IMR-90 (cell line): ENCODE measurements at regions not wholly inside any gene's neighbourhood (a gene's known extent, or its start where the extent isn't known, plus 50 kb on each side); places are given as distances from the start of the nearest gene placed in this dataset.

Experiments
- ATAC-seq: fragments of 200-7000 bp; cut with Tn5 transposase; 2 replicates; pipeline ENCODE4 v1.9.1; 2020; ENCODE audit warnings: low read depth, mild to moderate bottlenecking, moderate library complexity
- BruUV-seq: library from RNA; stranded (reverse); fragments of 400-500 nt; replicated peaks from 2 replicates; lab custom pipeline; 2021; lab: Mats Ljungman, UMichigan
- CTCF ChIA-PET: fragments of 300-600 bp; formaldehyde crosslinking; extraction: SDS; loops from one replicate; lab custom pipeline; 2021; ENCODE audit warnings: antibody characterized with exemption; lab: Yijun Ruan, JAX
- POLR2A ChIA-PET: fragments of 300-600 bp; sonication (Branson Sonifier 250); formaldehyde crosslinking; loops from one replicate; lab custom pipeline; 2022; ENCODE audit warnings: antibody characterized with exemption; ENCODE audit not compliant: unreplicated experiment; lab: Charles Lee
- DNase-seq: peaks from one replicate; pipeline ENCODE4 v3.0.0; 2013
- H2AFZ ChIP-seq: replicated peaks from 2 replicates; pipeline ENCODE3; 2013; ENCODE audit warnings: low read length, mild to moderate bottlenecking; ENCODE audit not compliant: poor library complexity
- H2AK5ac ChIP-seq: 2 replicates; pipeline ENCODE4 v1.6.1; 2013; ENCODE audit warnings: low read depth, low read length, inconsistent platforms
- H2AK9ac ChIP-seq: replicated peaks from 2 replicates; pipeline ENCODE3; 2013; ENCODE audit warnings: mild to moderate bottlenecking, low read depth, low read length, moderate library complexity; ENCODE audit not compliant: poor library complexity
- H2BK120ac ChIP-seq: 2 replicates; pipeline ENCODE4 v1.6.1; 2013; ENCODE audit warnings: low read depth, low read length, inconsistent platforms
- H2BK15ac ChIP-seq: 3 replicates; pipeline ENCODE4 v1.6.1; 2013; ENCODE audit warnings: low read depth, low read length, inconsistent platforms
- H2BK20ac ChIP-seq: 2 replicates; pipeline ENCODE4 v1.6.1; 2013; ENCODE audit warnings: low read depth, mild to moderate bottlenecking, inconsistent platforms, low read length, moderate library complexity
- H2BK5ac ChIP-seq: 2 replicates; pipeline ENCODE4 v1.6.1; 2013; ENCODE audit warnings: mild to moderate bottlenecking, low read depth, low read length, inconsistent platforms; ENCODE audit not compliant: poor library complexity, severe bottlenecking
- H3K14ac ChIP-seq: replicated peaks from 2 replicates; pipeline ENCODE4 v1.6.1; 2013; ENCODE audit warnings: low read depth, low read length, inconsistent platforms
- H3K18ac ChIP-seq: 2 replicates; pipeline ENCODE4 v1.6.1; 2013; ENCODE audit warnings: low read depth, low read length, control low read depth
- H3K23ac ChIP-seq: 2 replicates; pipeline ENCODE4 v1.6.1; 2013; ENCODE audit warnings: low read depth, low read length, inconsistent platforms
- H3K27ac ChIP-seq: 2 replicates; pipeline ENCODE4 v1.5.1; 2013; ENCODE audit warnings: mild to moderate bottlenecking, control low read depth, low read length; ENCODE audit not compliant: insufficient read depth
- H3K27me3 ChIP-seq: 2 replicates; pipeline ENCODE4 v1.6.1; 2013; ENCODE audit warnings: low read length; ENCODE audit not compliant: control insufficient read depth, insufficient read depth
- H3K36me3 ChIP-seq: 2 replicates; pipeline ENCODE4 v1.6.1; 2013; ENCODE audit warnings: low read length, mixed read lengths; ENCODE audit not compliant: control insufficient read depth, insufficient read depth
- H3K4ac ChIP-seq: 2 replicates; pipeline ENCODE4 v1.6.1; 2013; ENCODE audit warnings: low read depth, low read length, inconsistent platforms
- H3K4me1 ChIP-seq: 2 replicates; pipeline ENCODE4 v1.6.1; 2013; ENCODE audit warnings: low read length, mixed read lengths; ENCODE audit not compliant: control insufficient read depth, insufficient read depth
- H3K4me2 ChIP-seq: 2 replicates; pipeline ENCODE4 v1.6.1; 2013; ENCODE audit warnings: low read depth, mild to moderate bottlenecking, control low read depth, low read length, moderate library complexity
- H3K4me3 ChIP-seq: 2 replicates; pipeline ENCODE4 v1.5.1; 2013; ENCODE audit warnings: low read depth, mild to moderate bottlenecking, control low read depth, low read length, moderate library complexity; ENCODE audit not compliant: insufficient read depth
- H3K56ac ChIP-seq: 2 replicates; pipeline ENCODE4 v1.6.1; 2013; ENCODE audit warnings: low read length, inconsistent platforms; ENCODE audit not compliant: insufficient read depth; ENCODE audit errors: extremely low read depth
- H3K79me1 ChIP-seq, 2 experiments: 2 replicates each; pipeline ENCODE4 v1.6.1; 2013; ENCODE audit warnings: low read length in 2 of 2, inconsistent platforms in 1 of 2, low read depth in 1 of 2
- H3K9ac ChIP-seq: 2 replicates; pipeline ENCODE4 v1.6.1; 2013; ENCODE audit warnings: low read depth, low read length, control low read depth
- H3K9me1 ChIP-seq: 2 replicates; pipeline ENCODE4 v1.6.1; 2013; ENCODE audit warnings: low read length, inconsistent platforms; ENCODE audit not compliant: insufficient read depth
- H3K9me3 ChIP-seq: 2 replicates; pipeline ENCODE4 v1.6.1; 2013; ENCODE audit warnings: low read length; ENCODE audit not compliant: control insufficient read depth, insufficient read depth
- H4K20me1 ChIP-seq: 2 replicates; pipeline ENCODE4 v1.6.1; 2013; ENCODE audit warnings: low read length, inconsistent platforms; ENCODE audit not compliant: insufficient read depth
- H4K5ac ChIP-seq: 2 replicates; pipeline ENCODE4 v1.6.1; 2013; ENCODE audit warnings: mild to moderate bottlenecking, low read depth, low read length, control low read depth
- H4K8ac ChIP-seq, 2 experiments: 2 replicates each; pipeline ENCODE4 v1.6.1; 2013; ENCODE audit warnings: low read depth in 2 of 2, low read length in 2 of 2, control low read depth in 1 of 2, inconsistent platforms in 1 of 2
- H4K91ac ChIP-seq: 2 replicates; pipeline ENCODE4 v1.6.1; 2013; ENCODE audit warnings: low read depth, low read length, inconsistent platforms; ENCODE audit not compliant: insufficient read depth
- BHLHE40 ChIP-seq: fragments of 150-350 bp; IDR thresholded peaks from 2 replicates; pipeline ENCODE4 v1.6.1; 2016; ENCODE audit warnings: mild to moderate bottlenecking, low read depth, low read length
- CEBPB ChIP-seq: IDR thresholded peaks from 2 replicates; pipeline ENCODE4 v1.6.1; 2012; ENCODE audit warnings: low read depth, low read length, improper control_type of control experiment
- CHD1 ChIP-seq: IDR thresholded peaks from 2 replicates; pipeline ENCODE4 v1.6.1; 2012; ENCODE audit warnings: low read depth, low read length, improper control_type of control experiment
- ELK1 ChIP-seq: fragments of 150-350 bp; IDR thresholded peaks from 2 replicates; pipeline ENCODE4 v1.6.1; 2016; ENCODE audit warnings: low read depth, mild to moderate bottlenecking, low read length, moderate library complexity, borderline replicate concordance
- FOS ChIP-seq: fragments of 150-350 bp; IDR thresholded peaks from 2 replicates; pipeline ENCODE4 v1.6.1; 2016; ENCODE audit warnings: low read depth, low read length
- MAFK ChIP-seq: IDR thresholded peaks from 2 replicates; pipeline ENCODE4 v1.6.1; 2012; ENCODE audit warnings: low read depth, low read length, improper control_type of control experiment
- MAZ ChIP-seq: IDR thresholded peaks from 2 replicates; pipeline ENCODE4 v1.6.1; 2012; ENCODE audit warnings: low read depth, mild to moderate bottlenecking, low read length, improper control_type of control experiment, moderate library complexity, borderline replicate concordance
- MXI1 ChIP-seq: IDR thresholded peaks from 2 replicates; pipeline ENCODE4 v1.6.1; 2012; ENCODE audit warnings: low read depth, mild to moderate bottlenecking, low read length, moderate library complexity, borderline replicate concordance
- NFE2L2 ChIP-seq: fragments of 150-350 bp; IDR thresholded peaks from 2 replicates; pipeline ENCODE4 v1.6.1; 2016; ENCODE audit warnings: low read depth, mild to moderate bottlenecking, low read length
- POLR2A ChIP-seq: IDR thresholded peaks from 2 replicates; pipeline ENCODE4 v1.6.1; 2012; ENCODE audit warnings: mild to moderate bottlenecking, low read depth, low read length
- RAD21 ChIP-seq: IDR thresholded peaks from 2 replicates; pipeline ENCODE4 v1.6.1; 2012; ENCODE audit warnings: low read length, improper control_type of control experiment
- RCOR1 ChIP-seq: IDR thresholded peaks from 2 replicates; pipeline ENCODE4 v1.6.1; 2012; ENCODE audit warnings: mild to moderate bottlenecking, low read length, improper control_type of control experiment; ENCODE audit not compliant: insufficient replicate concordance
- RFX5 ChIP-seq: IDR thresholded peaks from 2 replicates; pipeline ENCODE4 v1.8.0; 2012; ENCODE audit warnings: low read depth, mild to moderate bottlenecking, low read length, moderate library complexity
- SMC3 ChIP-seq: fragments of 150-350 bp; IDR thresholded peaks from 2 replicates; pipeline ENCODE4 v1.6.1; 2016; ENCODE audit warnings: low read depth, mild to moderate bottlenecking, antibody characterized with exemption, low read length, moderate library complexity
- WGBS, 2 experiments: methylation state at CpG; one replicate each; pipeline versions ENCODE4 v1.1.5 to v1.1.7; 2013; ENCODE audit warnings: missing lambda C conversion rate in 2 of 2; ENCODE audit not compliant: insufficient read length in 1 of 2; ENCODE audit errors: extremely low coverage in 2 of 2; 5-methylcytosine and 5-hydroxymethylcytosine counted together
- dilution Hi-C: fragments of 300-500 bp; cut with HindIII; formaldehyde crosslinking; loops from one replicate; pipeline ENCODE4 v1.14.3; 2018; ENCODE audit warnings: low sequenced_read_pairs; ENCODE audit not compliant: unreplicated experiment
- in situ Hi-C: fragments of 300-500 bp; cut with MboI; formaldehyde crosslinking; loops from 3 replicates; pipeline ENCODE4 v1.14.3; 2019; ENCODE audit warnings: low sequenced_read_pairs, inconsistent platforms, mixed read lengths
- intact Hi-C: fragments of 100-400 bp; cut with micrococcal nuclease; formaldehyde crosslinking; loops from 2 replicates; pipeline ENCODE4 v1.10.0; 2022
- TF ChIP-seq, protein P1 (sequence below): fragments of 150-350 bp; IDR thresholded peaks from 2 replicates; pipeline ENCODE4 v1.6.1; 2017; ENCODE audit warnings: mild to moderate bottlenecking, antibody characterized with exemption, low read length, low read depth
- TF ChIP-seq, protein P2 (sequence below): conservative IDR thresholded peaks from 2 replicates; pipeline ENCODE4 v1.5.1; 2012; ENCODE audit warnings: mild to moderate bottlenecking, low read depth, low read length, improper control_type of control experiment

DNA sequence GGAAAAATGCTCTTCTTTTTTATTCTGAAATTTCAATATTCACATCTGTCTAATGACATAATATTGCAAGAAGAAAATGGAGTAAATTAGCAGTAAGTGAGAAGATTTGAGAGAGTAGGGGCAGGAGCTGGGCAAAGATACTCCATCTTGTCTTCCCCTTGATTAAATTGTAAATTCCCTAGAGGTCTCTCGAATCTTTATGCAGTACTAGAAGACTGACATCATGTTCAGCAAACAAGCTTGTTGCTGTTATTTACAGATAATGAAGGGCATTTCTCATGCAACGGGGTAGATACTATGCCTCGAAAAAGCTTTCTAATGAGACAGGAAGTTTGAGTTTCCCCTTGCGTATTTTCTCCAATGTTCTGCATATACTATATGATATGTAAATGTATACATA lies 306.9 kb upstream of the PTCHD4 start:
- BruUV-seq: no TSS peak
- ATAC-seq: no peak

More for the DNA sequence above, 306.9 kb upstream of the PTCHD4 start:
- Histone ChIP-seq H3K56ac (no peak overlapping the region), H3K9me3 (0 out of 2 replicates have a peak, but pooled peaks cover 2% of the 10 kb centered on the region), H2AK9ac (no peak overlapping the region), H3K4me1 (no peaks in the 10 kb centered on the region; the same call in 1 of the 2 replicates), H3K9ac (no peak overlapping the region), H4K20me1 (no peaks in the 10 kb centered on the region), H4K8ac (no peak overlapping the region), H4K91ac (no peak overlapping the region), H3K4ac (no peak overlapping the region), H3K4me2 (no peak overlapping the region), H4K5ac (no peak overlapping the region), H3K4me3 (no peak overlapping the region), H3K79me1 (no peaks in the 10 kb centered on the region), H3K27ac (no peak overlapping the region), H2AK5ac (no peak overlapping the region), H2BK5ac (no peak overlapping the region), H2BK15ac (no peak overlapping the region), H3K23ac (no peak overlapping the region), H3K14ac (no peak overlapping the region), H2BK120ac (no peak overlapping the region), H3K27me3 (no peaks in the 10 kb centered on the region), H3K36me3 (no peaks in the 10 kb centered on the region), H3K9me1 (peaks cover 2% of the 10 kb centered on the region; the same call in 1 of the 2 replicates), H3K18ac (no peak overlapping the region), H2AFZ (no peak overlapping the region), H2BK20ac (no peak overlapping the region)
- DNase-seq: no peak
- WGBS, 2 experiments: no CpG with 5 or more reads among the region's 4 CpGs
- dilution Hi-C loops (no loop called here), in situ Hi-C loops (no loop called here), intact Hi-C loops (no loop called here)
- POLR2A ChIA-PET: interaction anchor here (0.6 kb wide), 2 partner anchors 17 to 966 kb away, joined by 3 read pairs; no protein-coding TSS in a partner anchor
- TF ChIP-seq CEBPB (no peak), RFX5 (no peak), ELK1 (no peak), SMC3 (no peak), CHD1 (no peak), MAZ (no peak), BHLHE40 (no peak), RAD21 (no peak), NFE2L2 (no peak), MAFK (no peak), FOS (no peak), MXI1 (no peak), POLR2A (no peak), RCOR1 (no peak)
- TF ChIP-seq, protein P1, sequence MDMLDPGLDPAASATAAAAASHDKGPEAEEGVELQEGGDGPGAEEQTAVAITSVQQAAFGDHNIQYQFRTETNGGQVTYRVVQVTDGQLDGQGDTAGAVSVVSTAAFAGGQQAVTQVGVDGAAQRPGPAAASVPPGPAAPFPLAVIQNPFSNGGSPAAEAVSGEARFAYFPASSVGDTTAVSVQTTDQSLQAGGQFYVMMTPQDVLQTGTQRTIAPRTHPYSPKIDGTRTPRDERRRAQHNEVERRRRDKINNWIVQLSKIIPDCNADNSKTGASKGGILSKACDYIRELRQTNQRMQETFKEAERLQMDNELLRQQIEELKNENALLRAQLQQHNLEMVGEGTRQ: no peak
- TF ChIP-seq, protein P2, sequence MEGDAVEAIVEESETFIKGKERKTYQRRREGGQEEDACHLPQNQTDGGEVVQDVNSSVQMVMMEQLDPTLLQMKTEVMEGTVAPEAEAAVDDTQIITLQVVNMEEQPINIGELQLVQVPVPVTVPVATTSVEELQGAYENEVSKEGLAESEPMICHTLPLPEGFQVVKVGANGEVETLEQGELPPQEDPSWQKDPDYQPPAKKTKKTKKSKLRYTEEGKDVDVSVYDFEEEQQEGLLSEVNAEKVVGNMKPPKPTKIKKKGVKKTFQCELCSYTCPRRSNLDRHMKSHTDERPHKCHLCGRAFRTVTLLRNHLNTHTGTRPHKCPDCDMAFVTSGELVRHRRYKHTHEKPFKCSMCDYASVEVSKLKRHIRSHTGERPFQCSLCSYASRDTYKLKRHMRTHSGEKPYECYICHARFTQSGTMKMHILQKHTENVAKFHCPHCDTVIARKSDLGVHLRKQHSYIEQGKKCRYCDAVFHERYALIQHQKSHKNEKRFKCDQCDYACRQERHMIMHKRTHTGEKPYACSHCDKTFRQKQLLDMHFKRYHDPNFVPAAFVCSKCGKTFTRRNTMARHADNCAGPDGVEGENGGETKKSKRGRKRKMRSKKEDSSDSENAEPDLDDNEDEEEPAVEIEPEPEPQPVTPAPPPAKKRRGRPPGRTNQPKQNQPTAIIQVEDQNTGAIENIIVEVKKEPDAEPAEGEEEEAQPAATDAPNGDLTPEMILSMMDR: no peak
- CTCF ChIA-PET: no interaction called here
